SKM-1 (cell line): ENCODE measurements at regions not wholly inside any gene's neighbourhood (a gene's known extent, or its start where the extent isn't known, plus 50 kb on each side); places are given as distances from the start of the nearest gene placed in this dataset.

Experiments
- DNase-seq: peaks from one replicate; lab custom pipeline; 2025; ENCODE audit not compliant: unreplicated experiment; lab: John Stamatoyannopoulos, UW

DNA sequence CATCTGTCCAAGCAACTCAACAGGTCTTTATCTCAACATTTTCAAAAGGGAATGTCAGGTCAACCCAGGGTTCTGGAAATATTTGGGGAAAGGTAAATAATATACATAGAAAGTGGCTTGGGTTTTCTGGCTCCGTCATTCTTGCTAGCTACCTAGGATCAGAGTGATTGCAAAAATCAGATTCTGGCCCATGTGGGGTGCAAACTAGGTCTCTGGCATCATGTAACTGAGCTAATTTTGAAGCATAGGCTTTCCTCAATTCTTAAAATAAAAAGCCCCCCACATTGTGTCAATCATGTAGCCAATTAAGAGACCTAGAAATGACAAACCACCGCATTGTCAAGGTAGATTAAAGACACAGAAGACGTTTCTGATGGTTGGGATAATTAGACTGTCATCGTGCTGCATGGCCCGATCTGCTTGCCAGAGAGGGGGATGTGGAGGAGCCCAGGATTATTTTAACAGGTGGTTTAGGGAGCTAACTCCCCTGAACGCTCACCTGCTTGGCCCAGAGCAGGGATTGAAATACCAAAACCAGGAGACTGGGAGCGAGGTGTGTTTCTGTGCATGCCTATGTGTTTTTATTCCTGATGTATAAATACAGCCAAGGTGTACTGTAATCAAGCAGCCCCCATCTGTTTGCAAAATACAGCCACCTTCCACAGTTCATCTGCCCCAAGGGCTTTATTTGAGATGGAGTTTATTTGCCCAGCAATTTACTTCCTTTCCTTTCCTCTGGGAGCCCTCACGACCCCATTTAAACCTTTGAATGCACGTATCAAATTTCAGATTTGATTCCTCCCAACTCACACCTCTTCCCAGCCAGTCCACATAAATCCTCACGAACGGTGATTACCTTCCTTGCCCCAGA is 189.5 kb downstream of the TTC8 start:
- no peak for DNase-seq

DNA sequence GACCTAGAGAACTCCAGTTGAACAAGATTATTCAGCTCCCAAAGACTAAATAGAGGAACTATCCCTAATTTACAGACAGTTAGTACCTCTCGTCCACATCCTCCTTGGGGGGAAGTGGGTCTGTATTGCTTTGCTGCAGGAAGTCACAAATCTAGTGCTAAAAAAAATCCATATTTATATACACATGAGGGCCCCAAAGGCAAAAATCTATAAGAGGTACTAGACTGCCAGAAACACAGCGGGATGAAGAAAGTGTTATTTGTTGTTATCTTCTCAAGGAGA is 190.1 kb downstream of the TTC8 start:
- peak; percentile 12 for DNase-seq

DNA sequence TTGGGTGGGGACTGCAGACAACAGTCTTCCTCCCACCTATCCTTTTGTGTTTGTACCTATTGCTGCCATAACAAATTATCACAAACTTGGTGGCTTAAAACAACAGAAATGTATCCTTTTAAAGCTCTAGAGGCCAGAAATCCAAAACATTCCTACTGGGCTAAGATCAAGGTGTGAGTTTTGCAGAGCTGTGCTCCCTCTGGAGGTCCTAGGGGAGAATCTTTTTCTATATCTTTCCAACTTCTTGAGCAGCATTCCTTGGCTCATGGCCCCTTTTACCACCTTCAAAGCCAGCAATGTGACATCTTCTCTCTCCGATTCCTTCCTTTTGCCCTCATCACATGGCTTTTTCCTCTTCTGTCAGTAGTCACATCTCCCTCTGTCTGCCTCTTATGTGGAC is 190.6 kb downstream of the TTC8 start:
- no peak for DNase-seq

DNA sequence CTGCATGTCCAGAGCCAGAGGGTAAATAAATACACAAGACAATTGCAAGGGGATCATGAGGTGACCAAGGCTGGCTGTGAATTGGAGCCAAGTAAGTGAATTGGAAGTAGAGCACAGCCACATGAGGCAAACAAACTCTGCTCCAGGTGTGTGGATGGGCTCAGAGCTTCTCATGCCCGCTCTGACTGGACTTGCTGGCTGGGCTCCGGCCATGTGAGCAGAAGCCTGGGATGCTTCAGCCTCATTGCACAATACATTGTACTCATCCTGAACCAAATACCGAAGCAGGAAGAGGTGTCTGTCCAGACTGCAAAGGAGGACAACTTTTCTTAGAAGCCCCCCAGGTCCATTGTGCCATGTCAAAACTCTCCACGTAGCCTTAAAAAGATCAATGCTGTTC is 193.0 kb downstream of the TTC8 start:
- DNase-seq = no peak

DNA sequence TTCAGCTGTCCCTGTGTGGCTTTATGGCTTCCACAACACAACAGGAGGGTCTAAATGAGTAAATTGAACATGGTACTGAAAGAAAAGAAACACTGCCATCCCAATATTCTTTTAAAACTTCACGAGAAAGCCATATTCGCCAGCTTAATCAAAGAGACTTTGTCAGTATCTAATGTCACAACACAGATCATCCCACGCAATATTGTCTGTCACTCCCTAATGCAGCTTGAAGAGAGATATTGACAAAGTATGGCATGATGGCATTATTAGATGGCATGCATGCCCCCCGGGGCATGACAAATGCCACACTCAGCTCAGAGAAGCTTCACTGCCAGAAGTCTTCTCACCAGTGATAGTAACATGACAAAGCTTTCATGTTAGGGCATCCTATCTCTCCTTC is 197.8 kb downstream of the TTC8 start:
- no peak for DNase-seq

DNA sequence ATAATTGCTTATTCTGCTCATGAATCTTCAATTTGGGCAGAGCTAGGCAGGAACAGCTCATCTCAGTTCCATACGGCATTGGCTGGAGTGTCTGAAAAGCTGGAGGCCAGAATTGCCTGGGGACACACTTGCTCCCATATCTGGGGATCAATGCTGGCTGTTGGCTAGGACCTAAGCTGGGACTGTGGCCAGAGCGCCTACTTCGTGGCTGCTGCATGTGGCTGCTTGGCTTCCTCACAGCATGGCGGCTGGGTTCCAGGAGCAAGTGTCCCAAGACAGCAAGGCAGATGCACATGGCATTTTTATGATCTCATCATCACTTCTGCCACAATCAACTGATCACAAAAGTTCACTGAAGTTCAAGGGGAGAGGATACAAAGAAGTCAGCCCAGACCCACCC is 200.2 kb downstream of the TTC8 start:
- no peak for DNase-seq

DNA sequence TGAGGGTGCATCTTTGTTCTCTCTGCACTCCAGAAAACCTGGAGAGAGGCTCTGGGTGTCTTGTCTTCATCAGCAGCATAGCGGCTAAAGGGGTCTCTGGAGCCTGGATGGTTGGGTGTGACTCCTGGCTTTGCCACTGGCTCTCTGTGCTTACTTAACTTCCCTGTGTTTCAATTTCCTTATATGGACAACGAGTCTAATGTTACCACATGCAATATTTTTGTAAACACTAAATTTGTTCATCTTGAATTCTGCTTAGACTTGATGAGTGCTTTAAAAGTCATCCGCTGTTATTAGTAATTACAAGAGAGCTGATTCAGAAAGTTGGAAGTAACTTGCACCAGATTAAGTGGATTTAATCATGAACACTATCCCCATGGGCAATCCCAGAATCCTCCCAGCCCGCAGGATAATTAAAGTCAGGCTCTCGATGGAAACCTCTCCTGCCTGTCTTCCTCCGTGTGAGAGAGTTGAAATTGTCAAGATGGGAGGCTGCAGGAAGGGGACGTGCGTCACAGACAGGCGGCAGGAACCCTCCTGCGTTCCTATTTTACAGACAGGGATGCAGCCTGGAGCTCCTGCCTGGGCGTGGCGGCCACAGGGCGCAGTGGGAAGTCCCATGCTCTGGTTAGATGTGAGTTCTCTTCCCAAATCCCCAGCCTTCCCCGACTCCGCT is 201.2 kb downstream of the TTC8 start:
- no peak for DNase-seq

DNA sequence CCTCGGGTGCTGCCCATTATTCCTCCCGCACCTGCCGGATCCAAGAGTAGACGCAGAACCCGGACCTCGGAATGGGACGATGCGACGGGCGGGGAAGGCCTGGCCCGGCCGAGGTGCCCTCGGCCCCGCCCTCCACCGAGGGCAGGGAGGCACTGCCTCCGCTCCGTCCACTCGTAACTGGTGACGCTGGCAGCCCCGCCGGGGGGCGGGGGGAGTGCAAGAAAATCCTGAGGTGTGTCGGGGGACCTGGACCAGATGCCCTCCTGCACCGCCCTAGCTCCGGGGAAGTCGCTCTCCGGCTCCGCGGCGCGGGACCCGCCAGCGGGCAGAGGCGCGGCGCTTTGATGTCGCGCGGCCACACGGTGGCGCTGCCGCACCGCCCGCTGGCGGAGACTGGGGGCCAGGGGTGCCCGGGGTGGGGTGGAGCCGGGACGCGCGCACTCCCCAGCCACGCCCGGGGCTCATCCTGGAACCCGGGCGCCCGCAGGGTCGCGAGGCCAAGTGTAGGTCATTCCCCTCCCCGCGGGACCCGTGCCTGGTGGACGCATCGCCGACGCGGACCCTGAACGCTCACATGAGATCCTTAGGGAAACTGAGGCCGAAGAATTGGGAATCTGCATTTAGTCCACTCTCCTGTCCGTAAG is 202.8 kb downstream of the TTC8 start:
- DNase-seq = peak; percentile 8

DNA sequence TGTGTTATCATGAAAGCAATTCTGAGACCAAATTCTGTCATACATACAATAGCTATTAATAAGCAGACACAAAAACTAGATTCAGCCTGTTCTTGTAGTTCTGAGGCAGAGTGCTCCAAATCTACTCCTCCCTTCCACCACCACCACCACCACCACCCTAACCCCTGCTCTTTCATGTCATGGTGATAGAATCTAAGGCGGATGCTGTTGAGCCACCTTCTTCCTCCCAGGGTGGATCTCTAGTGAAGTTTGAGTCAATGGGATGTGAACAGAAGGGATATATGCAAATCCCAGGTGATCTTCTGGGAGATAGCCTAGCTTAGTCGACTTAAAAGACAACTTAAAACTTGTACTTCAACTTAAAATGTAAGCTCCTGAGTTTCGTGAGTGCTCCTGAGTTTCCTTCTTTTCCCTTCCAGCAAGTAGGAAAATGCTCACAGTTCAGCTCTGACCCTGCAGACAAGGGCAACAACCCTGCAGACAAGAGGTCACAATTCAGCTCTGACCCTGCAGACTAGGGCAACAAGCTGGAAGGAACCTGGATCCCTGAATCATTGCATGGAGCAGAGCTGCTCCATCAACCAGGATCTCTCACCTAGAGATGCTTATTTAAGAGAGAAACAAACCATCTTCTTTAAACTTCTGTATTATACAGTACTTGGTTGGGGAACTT is 204.1 kb downstream of the TTC8 start:
- DNase-seq = no peak

DNA sequence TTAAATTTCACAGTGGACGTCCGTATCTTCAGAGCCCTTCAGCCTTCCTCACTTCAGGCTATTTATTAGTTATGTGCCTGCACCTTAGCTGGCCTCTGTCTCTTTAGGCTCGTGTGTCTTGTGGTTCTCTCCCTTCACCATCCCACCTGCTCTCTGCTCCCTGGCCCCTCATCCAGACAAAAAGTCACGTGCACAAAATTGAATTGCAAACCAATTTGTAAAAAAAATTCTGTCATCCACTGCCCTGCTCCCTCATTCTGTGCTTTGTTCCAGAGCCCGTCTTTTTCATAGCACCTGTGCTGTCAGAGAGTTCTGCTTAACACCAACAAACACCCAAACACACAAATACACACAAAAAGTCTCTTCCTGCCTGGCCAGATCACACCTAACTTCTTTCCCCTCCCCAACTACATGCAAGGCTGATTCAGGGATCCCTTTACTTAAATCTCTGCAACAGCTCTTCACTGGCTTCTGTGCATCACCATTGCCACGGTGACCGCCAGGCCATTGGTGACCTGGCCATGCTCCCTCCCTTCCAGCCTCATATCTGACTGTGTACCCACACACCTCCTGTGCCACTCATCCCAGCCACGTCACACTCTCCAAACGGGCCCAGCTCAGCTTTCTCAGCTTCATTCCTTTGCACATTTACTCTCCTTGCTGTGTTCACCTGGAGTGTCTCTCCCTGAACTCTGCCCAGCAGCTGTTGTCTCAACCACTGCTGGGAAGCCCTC is 205.7 kb downstream of the TTC8 start:
- DNase-seq = no peak

DNA sequence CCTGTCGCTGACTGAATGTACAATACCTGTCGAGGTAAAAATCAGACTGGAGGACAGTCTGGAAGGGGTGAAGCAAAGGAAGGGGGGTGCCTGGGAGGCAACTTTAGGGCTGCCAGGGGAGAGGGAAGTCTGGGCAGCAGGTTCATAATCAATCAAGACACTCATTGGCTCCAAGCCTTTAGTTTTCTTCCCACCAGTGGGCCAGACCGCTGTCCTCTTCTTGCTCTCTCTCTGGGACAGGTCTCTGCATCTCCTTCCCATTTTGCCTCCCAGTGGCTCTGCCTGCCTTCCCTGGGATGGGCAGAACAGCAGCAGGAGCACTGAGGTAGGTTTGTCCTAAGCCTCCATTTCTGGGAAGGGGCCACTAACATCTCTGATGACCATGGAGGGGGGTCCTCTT is 206.5 kb downstream of the TTC8 start:
- DNase-seq = no peak

DNA sequence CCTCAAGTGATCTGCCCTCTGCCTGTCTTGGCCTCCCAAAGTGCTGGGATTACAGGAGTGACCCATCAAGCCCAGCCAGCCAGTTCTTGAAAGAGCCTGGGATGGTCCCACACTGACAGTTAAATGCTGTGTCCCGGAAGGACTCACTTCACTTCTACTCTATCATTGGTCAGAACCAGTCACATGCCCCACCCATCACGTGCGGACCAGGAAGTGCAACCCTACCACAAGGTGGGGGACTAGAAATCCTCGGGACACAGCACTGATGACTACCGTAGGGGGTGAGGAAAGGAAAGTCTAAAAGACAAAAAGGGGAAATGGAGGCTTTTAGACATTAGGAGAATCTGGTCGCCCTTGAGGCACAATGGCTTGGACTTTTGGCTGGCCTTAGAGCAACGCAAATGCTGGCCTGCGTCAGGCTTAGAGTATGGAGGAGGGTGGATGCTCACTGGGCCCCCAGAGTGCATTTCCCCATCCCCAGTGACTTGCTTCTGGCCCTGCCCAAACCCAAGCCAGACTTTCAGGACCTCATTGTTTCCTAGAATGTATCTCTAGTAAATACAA is 207.7 kb downstream of the TTC8 start:
- no peak for DNase-seq

DNA sequence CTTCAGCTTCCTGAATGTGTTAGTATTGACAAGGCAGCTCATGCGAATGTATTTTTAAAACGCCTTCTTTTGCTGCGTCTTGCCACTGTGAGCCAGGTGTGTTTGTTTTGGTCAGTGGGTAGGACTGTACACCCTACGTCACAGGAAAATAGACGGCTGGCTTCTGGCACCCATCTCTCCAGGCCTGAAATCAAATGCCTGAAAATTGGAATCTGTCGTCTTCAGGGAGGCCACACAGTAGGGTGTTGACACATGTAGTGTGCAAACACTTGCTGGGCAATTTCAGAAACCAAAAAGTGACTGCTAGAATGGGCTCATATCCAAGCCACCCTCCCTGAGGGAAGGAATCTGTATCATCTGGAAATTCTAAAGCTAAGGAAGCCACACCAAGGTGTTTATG is 209.3 kb downstream of the TTC8 start:
- no peak for DNase-seq

DNA sequence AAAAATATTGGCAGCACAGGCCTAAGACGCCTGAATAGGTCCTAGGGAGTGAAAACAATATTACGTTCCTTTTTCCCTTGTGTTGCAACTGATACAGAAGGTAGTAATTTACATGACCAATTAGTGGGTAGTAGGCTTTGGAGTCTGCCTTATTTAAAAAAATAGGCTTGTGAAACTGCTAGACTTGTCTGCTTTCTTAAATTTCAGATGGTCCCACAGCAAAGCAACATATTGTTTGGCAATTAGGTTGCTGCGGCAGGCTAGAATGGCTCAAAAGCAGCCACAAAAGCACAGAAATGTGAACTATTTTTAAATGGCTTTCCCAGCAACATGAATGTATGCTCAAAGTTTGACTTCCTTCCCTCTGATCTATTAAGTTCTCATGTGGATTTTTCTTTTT is 211.9 kb downstream of the TTC8 start:
- DNase-seq = no peak

DNA sequence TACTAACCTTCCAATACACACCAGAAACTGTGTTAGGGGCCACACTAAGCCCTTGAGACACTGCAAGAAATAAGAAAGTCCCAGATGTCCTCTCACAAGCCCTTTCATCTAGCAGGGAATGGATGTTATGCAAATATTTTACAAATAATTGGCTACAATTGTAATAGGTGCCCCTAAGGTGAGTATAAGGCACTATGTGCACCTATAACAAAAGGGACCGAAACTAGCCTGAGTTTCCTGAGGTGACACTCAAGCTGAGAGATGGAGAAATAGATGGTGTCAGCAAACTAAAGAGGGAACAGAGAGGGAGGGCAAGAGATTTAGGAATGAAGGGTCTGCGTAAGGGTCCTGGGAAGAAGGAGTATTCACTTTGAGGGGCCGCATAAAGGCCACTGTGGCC is 212.6 kb downstream of the TTC8 start:
- no peak for DNase-seq

DNA sequence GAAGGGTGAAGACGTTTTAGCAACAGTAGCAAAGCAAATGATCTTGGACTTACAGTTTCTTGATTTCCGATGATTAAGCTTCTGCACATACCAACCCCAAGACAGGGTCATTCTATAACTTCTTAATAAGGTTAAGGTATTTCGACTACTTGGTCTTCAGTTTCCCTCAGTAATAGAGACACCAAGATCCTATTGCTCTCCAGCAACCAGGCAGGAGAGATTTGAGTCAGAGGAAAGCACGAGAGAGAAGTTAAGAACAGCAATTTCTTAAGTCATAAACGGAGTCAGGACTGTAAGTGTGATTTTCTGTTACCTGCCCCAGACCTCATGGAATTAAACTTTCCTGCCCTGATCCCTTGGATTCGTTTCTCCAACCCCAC is 215.6 kb downstream of the TTC8 start:
- DNase-seq = no peak

DNA sequence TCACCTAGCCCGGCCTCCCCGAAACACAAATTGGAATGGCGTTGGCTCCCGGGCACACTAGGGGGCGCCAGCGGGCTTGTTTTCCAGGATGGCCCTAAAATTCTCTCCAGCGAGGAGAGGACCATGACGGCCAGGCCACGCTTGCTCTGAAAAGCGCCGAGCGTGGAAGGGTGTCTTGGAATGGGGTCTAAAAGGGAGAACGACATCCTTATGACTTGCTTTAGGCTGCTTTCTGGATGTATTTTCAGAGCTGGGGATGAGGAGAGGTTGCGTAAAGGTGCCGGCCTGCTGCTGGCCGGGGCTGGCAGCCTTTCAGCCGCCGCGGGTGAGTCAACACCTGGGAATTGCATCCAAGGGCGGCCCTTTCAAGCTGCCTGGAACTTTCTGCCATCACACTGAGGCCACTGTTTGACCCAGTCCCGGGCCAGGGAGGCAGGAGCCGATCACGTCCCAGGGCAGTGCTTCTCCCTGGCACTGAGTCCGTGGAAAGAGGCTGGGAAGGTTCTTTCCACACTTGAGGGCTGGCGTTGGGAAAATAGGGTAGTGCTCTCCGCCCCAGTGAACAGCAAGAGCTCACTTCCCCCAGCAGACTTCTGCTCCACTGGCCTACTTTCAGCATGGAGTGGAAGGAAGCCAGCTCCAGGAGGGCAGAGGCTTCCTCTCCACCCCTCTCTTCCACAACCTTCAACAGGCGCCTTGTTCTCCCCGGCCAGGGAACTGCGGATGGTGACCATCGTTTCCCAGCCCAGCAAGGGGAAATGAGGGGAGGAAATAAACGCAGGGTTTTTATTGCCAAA is 216.2 kb downstream of the TTC8 start:
- DNase-seq = peak; percentile 15

DNA sequence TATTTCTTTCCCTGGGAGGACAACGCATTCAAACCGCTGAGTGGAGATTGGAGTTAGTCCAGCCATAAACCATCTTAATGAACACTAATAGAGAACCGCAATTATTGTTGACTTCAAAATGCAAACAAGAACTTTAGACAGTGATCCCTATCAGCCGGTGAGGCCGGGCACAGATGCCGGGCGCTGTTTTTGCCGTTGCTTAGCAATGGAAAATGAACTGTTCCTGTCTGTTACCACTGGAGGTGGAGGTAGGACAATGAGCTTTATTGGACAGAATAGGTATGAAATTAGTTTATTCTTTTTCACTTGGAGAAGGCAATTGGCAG is 216.8 kb downstream of the TTC8 start:
- DNase-seq = no peak

DNA sequence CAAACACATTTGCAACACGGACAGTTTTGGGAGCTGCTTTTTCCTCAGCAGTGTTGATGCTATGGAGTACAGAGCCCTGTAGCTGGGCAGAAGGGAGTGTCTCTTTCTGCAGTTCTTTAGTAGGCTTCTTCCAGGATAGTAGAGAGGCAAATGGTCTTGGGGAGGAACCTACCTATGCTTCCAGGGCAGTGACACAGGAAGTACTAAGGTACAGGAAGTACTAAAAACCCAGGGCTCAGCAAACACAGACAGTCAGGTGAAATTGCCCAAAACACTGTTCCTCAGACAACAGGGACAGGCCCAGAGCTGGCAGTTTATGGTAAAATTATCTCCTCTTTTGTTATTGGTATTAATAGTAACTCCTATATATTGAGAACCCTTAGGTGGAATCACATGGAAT is 217.6 kb downstream of the TTC8 start:
- no peak for DNase-seq

DNA sequence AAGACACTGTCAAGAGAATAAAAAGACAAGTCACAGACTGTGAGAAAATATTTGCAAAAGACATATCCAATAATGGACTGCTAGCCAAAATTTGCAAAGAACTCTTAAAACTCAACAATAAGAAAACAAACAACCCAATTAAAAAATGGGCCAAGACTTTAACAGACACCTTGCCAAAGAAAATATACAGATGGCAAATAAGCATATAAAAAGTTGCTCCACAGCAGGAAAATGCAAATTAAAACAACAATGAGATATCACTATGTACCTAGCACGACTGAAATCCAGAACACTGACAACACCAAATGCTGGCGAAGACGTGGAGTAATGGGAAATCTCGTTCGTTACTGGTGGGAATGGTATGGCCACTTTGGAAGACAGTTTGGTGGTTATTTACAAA is 228.9 kb downstream of the TTC8 start:
- no peak for DNase-seq
